ENCODE measurements at regions not wholly inside any gene's neighbourhood (a gene's known extent, or its start where the extent isn't known, plus 50 kb on each side); places are given as distances from the start of the nearest gene placed in this dataset.

GRCh38 chr4:45751877-45752530 is 371.9 kb downstream of the GABRG1 start:
- TF ChIP-seq POU6F1 (CRISPR knock-in tag; IDR thresholded peaks at IDR 0.05; ENCODE audit: borderline replicate concordance, low read depth): no peak
- no peak for TF ChIP-seq ZFP3 (CRISPR knock-in tag; IDR thresholded peaks at IDR 0.05)
- no peak for TF ChIP-seq ZC3H10 (CRISPR knock-in tag; IDR thresholded peaks at IDR 0.05)
- TF ChIP-seq SNAI2 (CRISPR knock-in tag; IDR thresholded peaks at IDR 0.05): no peak
- no peak for TF ChIP-seq CREB5 (CRISPR knock-in tag; IDR thresholded peaks at IDR 0.05; ENCODE audit: low read depth)
- no peak for TF ChIP-seq TOX (CRISPR knock-in tag; IDR thresholded peaks at IDR 0.05; ENCODE audit: borderline replicate concordance)

Measured in SK-N-SH treated with all-trans-retinoic acid at 6 μM for 48 hours (cell line).